ACC112 (cell line): ENCODE measurements at regions not wholly inside any gene's neighbourhood (a gene's known extent, or its start where the extent isn't known, plus 50 kb on each side); places are given as distances from the start of the nearest gene placed in this dataset.

Experiments
- H2AFZ ChIP-seq: fragments of 200-600 bp; sonication (generic); one replicate; pipeline ENCODE4 v1.6.0; 2017; ENCODE audit warnings: antibody characterized with exemption, low read length; ENCODE audit not compliant: unreplicated experiment
- H3K27ac ChIP-seq: fragments of 200-600 bp; sonication (generic); 2 replicates; pipeline ENCODE4 v1.5.1; 2014; ENCODE audit warnings: low read depth, mild to moderate bottlenecking, antibody characterized with exemption, low read length, moderate library complexity
- H3K27me3 ChIP-seq: fragments of 200-600 bp; sonication (generic); 2 replicates; pipeline ENCODE4 v1.6.1; 2014; ENCODE audit warnings: mild to moderate bottlenecking, antibody characterized with exemption, low read length, moderate library complexity, mixed read lengths; ENCODE audit not compliant: insufficient read depth
- H3K36me3 ChIP-seq: fragments of 200-600 bp; sonication (generic); 2 replicates; pipeline ENCODE4 v1.6.1; 2016; ENCODE audit warnings: mild to moderate bottlenecking, antibody characterized with exemption, low read length, moderate library complexity, mixed read lengths; ENCODE audit not compliant: insufficient read depth
- H3K4me1 ChIP-seq: fragments of 200-600 bp; sonication (generic); one replicate; pipeline ENCODE4 v1.6.1; 2016; ENCODE audit warnings: low read length, mixed read lengths; ENCODE audit not compliant: insufficient read depth, unreplicated experiment, control insufficient read depth
- H3K4me3 ChIP-seq: fragments of 200-600 bp; sonication (generic); 2 replicates; pipeline ENCODE4 v1.5.1; 2014; ENCODE audit warnings: mild to moderate bottlenecking, low read depth, low read length
- H3K79me2 ChIP-seq: fragments of 200-600 bp; sonication (generic); one replicate; pipeline ENCODE4 v1.6.0; 2016; ENCODE audit warnings: low read length; ENCODE audit not compliant: control insufficient read depth, unreplicated experiment, insufficient read depth

GRCh38 chr12:84305144-84305543 lies 607.5 kb downstream of the SLC6A15 start:
- no peaks in the 10 kb centered on the region for H3K27me3 ChIP-seq
- H3K4me3 ChIP-seq, result no peak overlapping the region
- no peaks in the 10 kb centered on the region for H3K36me3 ChIP-seq
- H3K27ac ChIP-seq, result no peak overlapping the region
- no peaks in the 10 kb centered on the region for H3K4me1 ChIP-seq
- H2AFZ ChIP-seq, result no peak overlapping the region
- no peaks in the 10 kb centered on the region for H3K79me2 ChIP-seq

- Histone ChIP-seq H3K36me3 (no peaks in the 10 kb centered on the region), H2AFZ (no peak overlapping the region), H3K4me1 (peaks cover 5% of the 10 kb centered on the region), H3K27me3 (no peaks in the 10 kb centered on the region), H3K27ac (no peak overlapping the region), H3K4me3 (no peak overlapping the region), H3K79me2 (no peaks in the 10 kb centered on the region)
Measured at GRCh38 chr12:84294246-84294645, 618.4 kb downstream of the SLC6A15 start.

GRCh38 chr12:84290168-84290567 lies 622.4 kb downstream of the SLC6A15 start:
- no peaks in the 10 kb centered on the region for H3K36me3 ChIP-seq
- no peaks in the 10 kb centered on the region for H3K79me2 ChIP-seq
- H2AFZ ChIP-seq, result no peak overlapping the region
- H3K27me3 ChIP-seq, result no peaks in the 10 kb centered on the region
- no peak overlapping the region for H3K4me3 ChIP-seq
- H3K4me1 ChIP-seq, result peaks cover 5% of the 10 kb centered on the region
- no peak overlapping the region for H3K27ac ChIP-seq

GRCh38 chr12:84277986-84278385 lies 634.6 kb downstream of the SLC6A15 start:
- Histone ChIP-seq H3K27me3 (no peaks in the 10 kb centered on the region), H2AFZ (no peak overlapping the region), H3K4me1 (no peaks in the 10 kb centered on the region), H3K4me3 (no peak overlapping the region), H3K79me2 (no peaks in the 10 kb centered on the region), H3K36me3 (no peaks in the 10 kb centered on the region), H3K27ac (no peak overlapping the region)

- Histone ChIP-seq H3K4me1 (no peaks in the 10 kb centered on the region), H3K27ac (no peak overlapping the region), H3K79me2 (no peaks in the 10 kb centered on the region), H3K27me3 (no peaks in the 10 kb centered on the region), H3K36me3 (no peaks in the 10 kb centered on the region), H2AFZ (no peak overlapping the region), H3K4me3 (no peak overlapping the region)
Measured at GRCh38 chr12:84276215-84276614, 636.4 kb downstream of the SLC6A15 start.

GRCh38 chr12:84272324-84272723 lies 640.3 kb downstream of the SLC6A15 start:
- Histone ChIP-seq H3K27me3 (no peaks in the 10 kb centered on the region), H3K4me1 (no peaks in the 10 kb centered on the region), H2AFZ (no peak overlapping the region), H3K36me3 (no peaks in the 10 kb centered on the region), H3K4me3 (no peak overlapping the region), H3K79me2 (no peaks in the 10 kb centered on the region), H3K27ac (no peak overlapping the region)

- no peak overlapping the region for H3K4me3 ChIP-seq
- H3K36me3 ChIP-seq, result no peaks in the 10 kb centered on the region
- no peaks in the 10 kb centered on the region for H3K27me3 ChIP-seq
- no peaks in the 10 kb centered on the region for H3K4me1 ChIP-seq
- no peaks in the 10 kb centered on the region for H3K79me2 ChIP-seq
- H3K27ac ChIP-seq, result no peak overlapping the region
- H2AFZ ChIP-seq, result no peak overlapping the region
Measured at GRCh38 chr12:84270470-84271140, 642.0 kb downstream of the SLC6A15 start.

- Histone ChIP-seq H3K4me1 (no peaks in the 10 kb centered on the region), H3K27ac (no peak overlapping the region), H3K79me2 (no peaks in the 10 kb centered on the region), H3K36me3 (no peaks in the 10 kb centered on the region), H3K27me3 (no peaks in the 10 kb centered on the region), H3K4me3 (no peak overlapping the region), H2AFZ (no peak overlapping the region)
Measured at GRCh38 chr12:84247931-84248330, 664.7 kb downstream of the SLC6A15 start.

GRCh38 chr12:84243686-84244085 lies 668.9 kb downstream of the SLC6A15 start:
- H3K79me2 ChIP-seq, result no peaks in the 10 kb centered on the region
- no peaks in the 10 kb centered on the region for H3K4me1 ChIP-seq
- H3K27me3 ChIP-seq, result no peaks in the 10 kb centered on the region
- H2AFZ ChIP-seq, result no peak overlapping the region
- H3K4me3 ChIP-seq, result no peak overlapping the region
- H3K27ac ChIP-seq, result no peak overlapping the region
- no peaks in the 10 kb centered on the region for H3K36me3 ChIP-seq

GRCh38 chr12:84222841-84223240 lies 689.8 kb downstream of the SLC6A15 start:
- H3K4me3 ChIP-seq, result no peak overlapping the region
- H3K36me3 ChIP-seq, result no peaks in the 10 kb centered on the region
- no peaks in the 10 kb centered on the region for H3K4me1 ChIP-seq
- H3K79me2 ChIP-seq, result no peaks in the 10 kb centered on the region
- H3K27me3 ChIP-seq, result no peaks in the 10 kb centered on the region
- no peak overlapping the region for H3K27ac ChIP-seq
- H2AFZ ChIP-seq, result no peak overlapping the region

- no peaks in the 10 kb centered on the region for H3K27me3 ChIP-seq
- no peak overlapping the region for H3K4me3 ChIP-seq
- no peak overlapping the region for H2AFZ ChIP-seq
- no peaks in the 10 kb centered on the region for H3K79me2 ChIP-seq
- H3K27ac ChIP-seq, result no peak overlapping the region
- H3K4me1 ChIP-seq, result no peaks in the 10 kb centered on the region
- H3K36me3 ChIP-seq, result no peaks in the 10 kb centered on the region
Measured at GRCh38 chr12:84218406-84218805, 694.2 kb downstream of the SLC6A15 start.
